Kidney epithelial cell (primary cell): ENCODE measurements at regions not wholly inside any gene's neighbourhood (a gene's known extent, or its start where the extent isn't known, plus 50 kb on each side); places are given as distances from the start of the nearest gene placed in this dataset.

Experiments used
- DNase-seq: peaks from one replicate; pipeline ENCODE4 v3.0.0-alpha.2; 2010; ENCODE audit warnings: low read depth
- H3K27me3 ChIP-seq: 2 replicates; pipeline ENCODE4 v1.6.0; 2011; ENCODE audit warnings: low read length; ENCODE audit not compliant: control insufficient read depth, insufficient read depth
- H3K36me3 ChIP-seq: 2 replicates; pipeline ENCODE4 v1.5.1; 2011; ENCODE audit warnings: low read length; ENCODE audit not compliant: control insufficient read depth, insufficient read depth
- H3K4me3 ChIP-seq: 2 replicates; pipeline ENCODE4 v1.5.1; 2011; ENCODE audit warnings: low read depth, mild to moderate bottlenecking, control low read depth, low read length
- TF ChIP-seq, protein P1 (sequence below): IDR thresholded peaks from 2 replicates; pipeline ENCODE4 v1.5.1; 2011; ENCODE audit warnings: mild to moderate bottlenecking, moderate library complexity, low read length, control low read depth, inconsistent platforms; ENCODE audit not compliant: insufficient read depth, poor library complexity, severe bottlenecking

- no peaks in the 10 kb centered on the region for H3K27me3 ChIP-seq
- TF ChIP-seq, protein P1, sequence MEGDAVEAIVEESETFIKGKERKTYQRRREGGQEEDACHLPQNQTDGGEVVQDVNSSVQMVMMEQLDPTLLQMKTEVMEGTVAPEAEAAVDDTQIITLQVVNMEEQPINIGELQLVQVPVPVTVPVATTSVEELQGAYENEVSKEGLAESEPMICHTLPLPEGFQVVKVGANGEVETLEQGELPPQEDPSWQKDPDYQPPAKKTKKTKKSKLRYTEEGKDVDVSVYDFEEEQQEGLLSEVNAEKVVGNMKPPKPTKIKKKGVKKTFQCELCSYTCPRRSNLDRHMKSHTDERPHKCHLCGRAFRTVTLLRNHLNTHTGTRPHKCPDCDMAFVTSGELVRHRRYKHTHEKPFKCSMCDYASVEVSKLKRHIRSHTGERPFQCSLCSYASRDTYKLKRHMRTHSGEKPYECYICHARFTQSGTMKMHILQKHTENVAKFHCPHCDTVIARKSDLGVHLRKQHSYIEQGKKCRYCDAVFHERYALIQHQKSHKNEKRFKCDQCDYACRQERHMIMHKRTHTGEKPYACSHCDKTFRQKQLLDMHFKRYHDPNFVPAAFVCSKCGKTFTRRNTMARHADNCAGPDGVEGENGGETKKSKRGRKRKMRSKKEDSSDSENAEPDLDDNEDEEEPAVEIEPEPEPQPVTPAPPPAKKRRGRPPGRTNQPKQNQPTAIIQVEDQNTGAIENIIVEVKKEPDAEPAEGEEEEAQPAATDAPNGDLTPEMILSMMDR: no peak
- H3K4me3 ChIP-seq: no peak overlapping the region
- no peaks in the 10 kb centered on the region for H3K36me3 ChIP-seq
- DNase-seq: no peak
These were observed 572.3 kb downstream of the EPHA3 start for GRCh38 chr3:89679686-89680085.

GRCh38 chr3:89682556-89682955, 575.1 kb downstream of the EPHA3 start:
- no peaks in the 10 kb centered on the region for H3K36me3 ChIP-seq
- no peak overlapping the region for H3K4me3 ChIP-seq
- H3K27me3 ChIP-seq: no peaks in the 10 kb centered on the region
- no peak for DNase-seq
- TF ChIP-seq, protein P1: no peak

GRCh38 chr3:89685731-89686130, 578.3 kb downstream of the EPHA3 start:
- no peaks in the 10 kb centered on the region for H3K36me3 ChIP-seq
- TF ChIP-seq, protein P1: no peak
- no peaks in the 10 kb centered on the region for H3K27me3 ChIP-seq
- H3K4me3 ChIP-seq: no peak overlapping the region
- DNase-seq: no peak

DNA sequence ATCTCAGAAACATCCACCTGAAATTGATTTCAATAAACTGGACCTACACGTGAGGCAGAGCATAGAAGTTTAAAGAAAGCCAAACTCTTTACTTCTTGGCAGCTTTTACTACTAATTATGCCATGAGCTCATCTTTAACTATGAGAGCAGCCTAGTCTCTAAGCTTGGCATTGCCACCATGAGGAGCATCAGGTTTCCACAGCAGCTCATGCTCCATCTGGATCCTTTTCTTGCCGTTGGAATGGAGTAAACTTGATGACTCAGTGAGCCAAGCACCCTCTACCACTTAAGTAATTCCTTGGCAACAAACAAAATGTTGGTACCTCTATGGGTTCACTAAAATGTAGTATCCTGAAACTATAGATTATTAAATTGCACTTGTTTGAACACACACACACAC, 583.2 kb downstream of the EPHA3 start:
- no peak for DNase-seq
- Histone ChIP-seq H3K27me3 (no peaks in the 10 kb centered on the region), H3K4me3 (no peak overlapping the region), H3K36me3 (no peaks in the 10 kb centered on the region)
- TF ChIP-seq, protein P1: no peak

- no peak overlapping the region for H3K4me3 ChIP-seq
- TF ChIP-seq, protein P1: no peak
- no peaks in the 10 kb centered on the region for H3K36me3 ChIP-seq
- H3K27me3 ChIP-seq: no peaks in the 10 kb centered on the region
- no peak for DNase-seq
These were observed 585.2 kb downstream of the EPHA3 start for GRCh38 chr3:89692601-89693000.

DNA sequence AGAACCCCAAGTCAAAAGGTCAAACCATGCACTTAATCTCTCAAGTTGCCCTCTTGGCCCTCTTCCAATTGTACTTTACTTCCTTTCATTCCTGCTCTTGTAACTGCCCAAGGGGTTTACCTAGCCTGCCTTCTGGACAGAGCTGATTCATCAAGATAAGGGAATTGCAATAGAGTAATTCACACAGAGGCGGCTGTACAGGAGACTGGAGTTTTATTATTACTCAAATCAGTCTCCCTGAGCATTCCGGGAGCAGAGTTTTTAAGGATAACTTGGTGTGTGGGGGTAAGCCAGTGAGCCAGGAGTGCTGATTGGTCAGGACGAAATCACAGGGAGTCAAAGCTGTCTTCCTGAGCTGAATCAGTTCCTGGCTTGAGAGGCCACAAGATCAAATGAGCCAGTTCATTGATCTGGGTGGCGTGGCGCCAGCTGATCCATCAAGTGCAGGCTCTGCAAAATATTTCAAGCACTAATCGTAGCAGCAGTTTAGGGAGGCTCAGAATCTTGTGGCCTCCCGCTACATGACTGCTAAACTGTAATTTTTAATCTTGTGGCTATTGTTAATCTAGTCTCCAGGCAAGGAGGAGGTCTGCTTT, 590.0 kb downstream of the EPHA3 start:
- DNase-seq: no peak
- no peaks in the 10 kb centered on the region for H3K27me3 ChIP-seq

More for the DNA sequence above, 590.0 kb downstream of the EPHA3 start:
- H3K36me3 ChIP-seq: no peaks in the 10 kb centered on the region
- TF ChIP-seq, protein P1: no peak
- no peak overlapping the region for H3K4me3 ChIP-seq
